ENCODE measurements at regions not wholly inside any gene's neighbourhood (a gene's known extent, or its start where the extent isn't known, plus 50 kb on each side); places are given as distances from the start of the nearest gene placed in this dataset.

DNA sequence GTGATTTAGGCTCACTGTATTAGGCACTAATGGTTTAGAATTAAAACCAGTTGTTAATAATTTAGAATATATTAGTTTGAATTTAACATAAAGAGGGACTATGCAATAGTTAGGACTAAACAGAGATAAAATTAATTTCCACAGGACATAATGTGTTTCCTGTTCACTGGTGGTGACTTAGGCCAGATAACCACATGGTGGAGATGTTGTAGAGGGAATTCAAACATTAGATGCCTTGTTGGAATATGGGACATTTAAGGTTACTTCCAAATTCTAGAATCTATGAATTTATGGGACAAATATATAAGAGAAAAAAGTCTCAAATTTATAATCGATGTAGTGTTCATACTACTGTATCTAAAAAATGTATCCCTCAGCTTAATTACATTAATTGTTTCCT lies 615.5 kb upstream of the KLHL1 start:
- TF ChIP-seq POLR2A (IDR thresholded peaks at IDR 0.05), result no peak
- TF ChIP-seq CTCF (IDR thresholded peaks at IDR 0.05), result no peak

Data from ovary (tissue), 3 donors.